Right atrium auricular region (tissue), 2 donors: ENCODE measurements at regions not wholly inside any gene's neighbourhood (a gene's known extent, or its start where the extent isn't known, plus 50 kb on each side); places are given as distances from the start of the nearest gene placed in this dataset.

ENCODE experiments used
- DNase-seq: peaks from one replicate; pipeline ENCODE4 v3.0.0-alpha.2; 2019; ENCODE audit warnings: low spot score
- H3K27ac ChIP-seq, 2 donors: fragments of 200-600 bp; sonication (generic); 1 replicate in 1 of 2; 2 replicates in 1 of 2; pipeline ENCODE4 v1.5.1; 2016 to 2019
- H3K27me3 ChIP-seq, 2 donors: fragments of 200-600 bp; sonication (generic); one replicate each; pipeline versions ENCODE4 v1.5.1 to v1.6.0; 2017 to 2019
- H3K36me3 ChIP-seq: fragments of 200-600 bp; sonication (generic); one replicate; pipeline ENCODE4 v1.5.1; 2016
- H3K4me1 ChIP-seq, 2 donors: fragments of 200-600 bp; sonication (generic); one replicate each; pipeline versions ENCODE4 v1.5.1 to v1.6.0; 2017 to 2019
- H3K4me3 ChIP-seq, 2 donors: fragments of 200-600 bp; sonication (generic); 1 replicate in 1 of 2; 2 replicates in 1 of 2; pipeline ENCODE4 v1.5.1; 2017 to 2019; ENCODE audit warnings: mild to moderate bottlenecking in 1 of 2, moderate library complexity in 1 of 2
- H3K9me3 ChIP-seq, 2 donors: fragments of 200-600 bp; sonication (generic); one replicate each; pipeline ENCODE4 v1.5.1; 2019
- TF ChIP-seq, protein P1 (sequence below), 2 donors: fragments of 200-600 bp; sonication (generic); IDR thresholded peaks; one replicate each; pipeline ENCODE4 v1.5.1; 2019; ENCODE audit warnings: antibody characterized with exemption in 2 of 2

- Histone ChIP-seq H3K4me1 (peaks cover 0 to 18% of the 10 kb centered on the region in 2 donors), H3K27ac (no peak overlapping the region), H3K4me3 (no peak overlapping the region), H3K36me3 (no peaks in the 10 kb centered on the region), H3K27me3 (no peaks in the 10 kb centered on the region), H3K9me3 (no peaks in the 10 kb centered on the region)
- DNase-seq: no peak
- TF ChIP-seq, protein P1, sequence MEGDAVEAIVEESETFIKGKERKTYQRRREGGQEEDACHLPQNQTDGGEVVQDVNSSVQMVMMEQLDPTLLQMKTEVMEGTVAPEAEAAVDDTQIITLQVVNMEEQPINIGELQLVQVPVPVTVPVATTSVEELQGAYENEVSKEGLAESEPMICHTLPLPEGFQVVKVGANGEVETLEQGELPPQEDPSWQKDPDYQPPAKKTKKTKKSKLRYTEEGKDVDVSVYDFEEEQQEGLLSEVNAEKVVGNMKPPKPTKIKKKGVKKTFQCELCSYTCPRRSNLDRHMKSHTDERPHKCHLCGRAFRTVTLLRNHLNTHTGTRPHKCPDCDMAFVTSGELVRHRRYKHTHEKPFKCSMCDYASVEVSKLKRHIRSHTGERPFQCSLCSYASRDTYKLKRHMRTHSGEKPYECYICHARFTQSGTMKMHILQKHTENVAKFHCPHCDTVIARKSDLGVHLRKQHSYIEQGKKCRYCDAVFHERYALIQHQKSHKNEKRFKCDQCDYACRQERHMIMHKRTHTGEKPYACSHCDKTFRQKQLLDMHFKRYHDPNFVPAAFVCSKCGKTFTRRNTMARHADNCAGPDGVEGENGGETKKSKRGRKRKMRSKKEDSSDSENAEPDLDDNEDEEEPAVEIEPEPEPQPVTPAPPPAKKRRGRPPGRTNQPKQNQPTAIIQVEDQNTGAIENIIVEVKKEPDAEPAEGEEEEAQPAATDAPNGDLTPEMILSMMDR (IDR thresholded peaks at IDR 0.05): no peak
Observed at GRCh38 chr5:169445191-169445590, 138.4 kb upstream of the SPDL1 start.

DNA sequence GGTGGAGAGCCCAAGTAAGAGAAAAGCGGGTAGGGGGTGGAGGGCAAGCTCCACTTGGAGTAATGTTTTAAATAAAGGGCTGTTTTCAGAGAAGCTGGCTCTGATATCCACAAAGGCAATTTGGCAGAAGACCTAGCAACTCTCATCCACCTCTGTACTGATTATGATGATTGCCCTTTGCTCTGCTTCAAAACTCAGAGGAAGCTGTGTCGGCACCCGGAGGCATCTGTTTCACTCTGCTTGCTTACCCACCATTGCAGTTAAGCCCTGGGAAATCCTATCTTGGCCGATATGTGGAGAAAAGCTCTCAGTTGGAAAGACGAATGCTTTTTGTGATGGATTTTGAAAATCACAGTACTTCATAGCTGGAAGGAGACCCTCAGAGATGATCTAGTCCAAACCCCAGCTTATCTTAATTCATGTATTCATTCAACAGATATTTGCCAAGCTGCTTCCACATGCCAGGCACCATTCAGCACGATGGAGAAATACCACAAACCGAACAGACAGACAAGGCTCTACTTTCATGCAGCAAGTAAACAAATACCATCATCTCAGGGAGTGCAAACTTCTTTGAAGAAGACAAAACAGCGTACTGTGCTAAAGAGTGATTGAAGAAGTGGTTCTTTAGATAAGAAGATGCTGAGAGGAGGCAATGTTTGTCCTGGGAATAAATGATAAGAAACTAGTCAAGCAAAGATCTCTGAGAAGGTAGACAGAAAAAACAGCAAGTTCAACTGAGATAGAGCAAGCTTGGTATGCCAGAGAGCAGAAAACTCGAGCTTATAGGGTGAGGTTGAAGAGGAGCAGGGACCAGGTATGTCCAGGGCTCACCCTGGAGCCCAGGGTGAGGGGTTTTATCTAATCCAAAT is 140.4 kb upstream of the SPDL1 start:
- no peaks in the 10 kb centered on the region for H3K27me3 ChIP-seq
- no peak overlapping the region for H3K27ac ChIP-seq
- DNase-seq: no peak
- H3K4me1 ChIP-seq: peaks cover 0 to 18% of the 10 kb centered on the region in 2 donors
- H3K9me3 ChIP-seq: no peaks in the 10 kb centered on the region
- no peaks in the 10 kb centered on the region for H3K36me3 ChIP-seq
- TF ChIP-seq, protein P1 (IDR thresholded peaks at IDR 0.05): no peak
- no peak overlapping the region for H3K4me3 ChIP-seq

- DNase-seq: no peak
- Histone ChIP-seq H3K36me3 (no peaks in the 10 kb centered on the region), H3K27ac (no peak overlapping the region), H3K4me1 (peaks cover 0 to 18% of the 10 kb centered on the region in 2 donors), H3K27me3 (no peaks in the 10 kb centered on the region), H3K9me3 (no peaks in the 10 kb centered on the region), H3K4me3 (no peak overlapping the region)
- TF ChIP-seq, protein P1 (IDR thresholded peaks at IDR 0.05): no peak
Observed at GRCh38 chr5:169442403-169442874, 141.1 kb upstream of the SPDL1 start.

- peaks cover 0 to 18% of the 10 kb centered on the region in 2 donors for H3K4me1 ChIP-seq
- DNase-seq: no peak
- no peaks in the 10 kb centered on the region for H3K27me3 ChIP-seq
- TF ChIP-seq, protein P1 (IDR thresholded peaks at IDR 0.05): no peak
- H3K27ac ChIP-seq: no peak overlapping the region
- H3K9me3 ChIP-seq: no peaks in the 10 kb centered on the region
- H3K36me3 ChIP-seq: no peaks in the 10 kb centered on the region
- no peak overlapping the region for H3K4me3 ChIP-seq
Observed at GRCh38 chr5:169440107-169440705, 139.3 kb upstream of the SLIT3 start.

DNA sequence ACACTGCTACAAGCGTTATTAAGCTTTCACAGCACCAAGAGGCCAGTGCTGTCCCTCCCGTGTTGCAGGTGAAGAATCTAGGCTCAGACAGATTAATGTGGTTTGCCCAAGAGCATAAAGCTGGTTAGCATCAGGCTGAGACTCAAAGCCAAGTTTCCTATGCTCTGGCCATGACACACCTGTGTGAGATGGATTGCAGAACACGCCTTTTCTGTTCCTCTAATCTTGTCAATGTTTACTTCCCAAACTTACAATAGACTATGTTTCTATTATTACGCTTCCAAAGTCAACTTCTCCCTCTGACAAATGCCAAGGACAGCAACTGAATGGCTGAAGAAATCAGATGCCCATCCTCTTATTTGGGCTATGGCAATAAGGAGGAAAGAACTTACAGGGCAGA is 138.4 kb upstream of the SLIT3 start:
- DNase-seq: no peak
- H3K36me3 ChIP-seq: no peaks in the 10 kb centered on the region
- no peak overlapping the region for H3K4me3 ChIP-seq
- H3K9me3 ChIP-seq: no peaks in the 10 kb centered on the region
- TF ChIP-seq, protein P1 (IDR thresholded peaks at IDR 0.05): no peak
- no peaks in the 10 kb centered on the region for H3K27me3 ChIP-seq
- no peak overlapping the region for H3K27ac ChIP-seq
- H3K4me1 ChIP-seq: peaks cover 0 to 18% of the 10 kb centered on the region in 2 donors
